Neural progenitor cell (in vitro differentiated cells): ENCODE measurements at regions not wholly inside any gene's neighbourhood (a gene's known extent, or its start where the extent isn't known, plus 50 kb on each side); places are given as distances from the start of the nearest gene placed in this dataset.
"Not testable (repeated sequence)": the region's sequence is repeated elsewhere in the genome, so short reads cannot be mapped to it uniquely, and the experiment has no call there.

Source experiments
- CTCF ChIP-seq: fragments of 200-600 bp; sonication (generic); IDR thresholded peaks from 2 replicates; pipeline ENCODE4 v1.5.1; 2017; ENCODE audit warnings: antibody characterized with exemption, mild to moderate bottlenecking
- EZH2phosphoT487 ChIP-seq: fragments of 200-600 bp; sonication (generic); IDR thresholded peaks from 2 replicates; pipeline ENCODE4 v1.6.1; 2017; ENCODE audit warnings: antibody characterized with exemption

- TF ChIP-seq CTCF, EZH2phosphoT487: not testable (repeated sequence)
These were observed 278.5 kb downstream of the SPRY2 start for GRCh38 chr13:80062416-80062815.
